ENCODE measurements at regions not wholly inside any gene's neighbourhood (a gene's known extent, or its start where the extent isn't known, plus 50 kb on each side); places are given as distances from the start of the nearest gene placed in this dataset.

GRCh38 chr5:29993286-29993685 lies 1200.2 kb upstream of the CDH6 start:
- TF ChIP-seq CTCF (IDR thresholded peaks at IDR 0.05) (no peak), POLR2A (IDR thresholded peaks at IDR 0.05) (no peak)
